Calu3 (cell line): ENCODE measurements at regions not wholly inside any gene's neighbourhood (a gene's known extent, or its start where the extent isn't known, plus 50 kb on each side); places are given as distances from the start of the nearest gene placed in this dataset.

Experiments
- BruUV-seq: library from RNA; stranded (reverse); fragments of 400-500 nt; replicated peaks from 2 replicates; lab custom pipeline; 2021; lab: Mats Ljungman, UMichigan
- CTCF ChIA-PET: fragments of 300-600 bp; sonication (Branson Sonifier 250); formaldehyde crosslinking; loops from one replicate; lab custom pipeline; 2022; ENCODE audit warnings: antibody characterized with exemption; lab: Charles Lee
- DNase-seq: peaks from one replicate; pipeline ENCODE4 v3.0.0; 2022
- H3K27ac Mint-ChIP-seq: one replicate; pipeline ENCODE4 v1.8.0; 2022; ENCODE audit warnings: mixed read lengths; ENCODE audit not compliant: unreplicated experiment
- H3K27me3 Mint-ChIP-seq: one replicate; pipeline ENCODE4 v1.8.0; 2022; ENCODE audit warnings: mixed read lengths; ENCODE audit not compliant: unreplicated experiment
- H3K36me3 Mint-ChIP-seq: one replicate; pipeline ENCODE4 v1.8.0; 2022; ENCODE audit warnings: mild to moderate bottlenecking, moderate library complexity, mixed read lengths; ENCODE audit not compliant: insufficient read depth, unreplicated experiment
- H3K4me1 Mint-ChIP-seq: one replicate; pipeline ENCODE4 v1.8.0; 2022; ENCODE audit warnings: mild to moderate bottlenecking, low read depth, mixed read lengths; ENCODE audit not compliant: unreplicated experiment
- H3K4me3 Mint-ChIP-seq: one replicate; pipeline ENCODE4 v1.8.0; 2022; ENCODE audit warnings: mild to moderate bottlenecking, low read depth, moderate library complexity, mixed read lengths; ENCODE audit not compliant: unreplicated experiment
- H3K9me3 Mint-ChIP-seq: one replicate; pipeline ENCODE4 v1.8.0; 2022; ENCODE audit warnings: low read depth, mixed read lengths; ENCODE audit not compliant: unreplicated experiment
- intact Hi-C: fragments of 100-400 bp; cut with micrococcal nuclease; formaldehyde crosslinking; loops from one replicate; pipeline ENCODE4 v1.10.0; 2022; ENCODE audit not compliant: unreplicated experiment
- TF ChIP-seq, protein P1 (sequence below): fragments of 200-600 bp; IDR thresholded peaks from one replicate; pipeline ENCODE4 v1.8.0; 2022; ENCODE audit warnings: antibody characterized with exemption; ENCODE audit not compliant: unreplicated experiment

DNA sequence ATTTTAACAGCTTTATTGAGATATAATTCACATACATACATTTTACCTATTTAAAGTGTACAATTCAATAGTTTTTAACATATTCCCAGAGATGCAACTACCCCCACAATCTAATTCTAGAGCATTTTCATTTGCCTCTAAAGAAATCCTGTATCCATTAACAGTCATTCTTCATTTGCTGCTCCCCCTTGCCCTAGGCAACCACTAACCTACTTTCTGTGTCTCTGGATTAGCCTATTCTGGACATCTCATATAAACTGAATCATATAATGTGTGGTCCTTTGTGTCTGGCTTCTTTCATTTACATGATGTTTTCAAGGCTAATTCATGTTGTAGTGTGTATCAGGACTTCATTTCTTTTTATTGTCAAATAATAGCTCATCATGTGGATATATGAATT is 105.1 kb upstream of the GRPR start:
- no peaks in the 10 kb centered on the region for H3K27me3 Mint-ChIP-seq
- no peak overlapping the region for H3K27ac Mint-ChIP-seq
- peaks cover 4% of the 10 kb centered on the region for H3K9me3 Mint-ChIP-seq
- intact Hi-C loops = no loop called here
- CTCF ChIA-PET = no interaction called here
- H3K4me1 Mint-ChIP-seq = peaks cover 24% of the 10 kb centered on the region
- H3K36me3 Mint-ChIP-seq = no peaks in the 10 kb centered on the region
- no peak for DNase-seq
- BruUV-seq = no TSS peak
- TF ChIP-seq, protein P1, sequence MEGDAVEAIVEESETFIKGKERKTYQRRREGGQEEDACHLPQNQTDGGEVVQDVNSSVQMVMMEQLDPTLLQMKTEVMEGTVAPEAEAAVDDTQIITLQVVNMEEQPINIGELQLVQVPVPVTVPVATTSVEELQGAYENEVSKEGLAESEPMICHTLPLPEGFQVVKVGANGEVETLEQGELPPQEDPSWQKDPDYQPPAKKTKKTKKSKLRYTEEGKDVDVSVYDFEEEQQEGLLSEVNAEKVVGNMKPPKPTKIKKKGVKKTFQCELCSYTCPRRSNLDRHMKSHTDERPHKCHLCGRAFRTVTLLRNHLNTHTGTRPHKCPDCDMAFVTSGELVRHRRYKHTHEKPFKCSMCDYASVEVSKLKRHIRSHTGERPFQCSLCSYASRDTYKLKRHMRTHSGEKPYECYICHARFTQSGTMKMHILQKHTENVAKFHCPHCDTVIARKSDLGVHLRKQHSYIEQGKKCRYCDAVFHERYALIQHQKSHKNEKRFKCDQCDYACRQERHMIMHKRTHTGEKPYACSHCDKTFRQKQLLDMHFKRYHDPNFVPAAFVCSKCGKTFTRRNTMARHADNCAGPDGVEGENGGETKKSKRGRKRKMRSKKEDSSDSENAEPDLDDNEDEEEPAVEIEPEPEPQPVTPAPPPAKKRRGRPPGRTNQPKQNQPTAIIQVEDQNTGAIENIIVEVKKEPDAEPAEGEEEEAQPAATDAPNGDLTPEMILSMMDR = no peak
- no peak overlapping the region for H3K4me3 Mint-ChIP-seq

DNA sequence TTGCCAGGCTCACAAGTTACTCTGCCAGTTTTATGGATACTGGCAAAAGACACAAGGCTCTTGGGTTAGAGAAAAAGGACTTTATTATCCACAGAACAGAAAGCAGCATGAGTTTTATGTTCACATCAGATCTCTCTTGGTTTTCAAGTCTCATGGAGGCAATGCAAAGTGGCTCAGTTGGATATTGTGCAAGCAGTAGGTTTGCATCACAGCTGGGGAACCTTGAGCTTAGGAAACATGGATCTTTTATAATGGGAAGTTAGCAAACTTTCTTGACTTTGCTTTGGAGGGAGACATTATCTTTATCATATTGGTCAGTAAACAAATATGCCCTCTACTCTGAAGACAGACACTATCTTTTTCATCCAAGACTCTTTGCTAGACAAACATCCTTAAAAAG is 109.2 kb upstream of the GRPR start:
- no peak overlapping the region for H3K27ac Mint-ChIP-seq
- H3K4me1 Mint-ChIP-seq = no peaks in the 10 kb centered on the region
- intact Hi-C loops = no loop called here
- H3K4me3 Mint-ChIP-seq = no peak overlapping the region
- H3K36me3 Mint-ChIP-seq = no peaks in the 10 kb centered on the region
- no peaks in the 10 kb centered on the region for H3K27me3 Mint-ChIP-seq
- no peaks in the 10 kb centered on the region for H3K9me3 Mint-ChIP-seq
- TF ChIP-seq, protein P1 = no peak
- DNase-seq = no peak
- CTCF ChIA-PET = no interaction called here
- BruUV-seq = no TSS peak

DNA sequence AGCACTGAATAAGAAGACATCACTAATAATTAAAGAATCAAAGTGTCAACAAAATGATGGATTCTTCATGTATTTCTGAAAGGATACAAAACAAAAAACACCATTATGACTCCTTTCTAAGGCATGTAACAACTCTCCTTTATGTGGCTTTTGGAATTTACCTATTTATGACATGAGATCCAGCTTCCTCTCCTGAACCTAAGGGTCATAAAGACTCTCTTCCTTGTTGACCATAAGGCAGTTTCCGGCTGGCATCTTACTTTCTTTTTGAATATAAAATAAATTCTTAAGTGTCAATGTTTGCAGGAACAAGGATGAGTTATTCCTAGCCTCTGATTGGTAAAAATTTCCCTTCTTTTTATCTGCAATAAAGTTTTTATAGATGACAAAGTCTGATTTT is 111.1 kb upstream of the GRPR start:
- Mint-ChIP-seq H3K36me3 (no peaks in the 10 kb centered on the region), H3K27ac (no peak overlapping the region), H3K4me1 (no peaks in the 10 kb centered on the region), H3K4me3 (no peak overlapping the region), H3K27me3 (no peaks in the 10 kb centered on the region), H3K9me3 (no peaks in the 10 kb centered on the region)
- BruUV-seq = no TSS peak
- no peak for DNase-seq
- intact Hi-C loops = no loop called here
- CTCF ChIA-PET = interaction anchor here (0.6 kb wide), 1 partner anchor 10 kb away, joined by 3 read pairs; no protein-coding TSS in a partner anchor
- TF ChIP-seq, protein P1 = no peak

DNA sequence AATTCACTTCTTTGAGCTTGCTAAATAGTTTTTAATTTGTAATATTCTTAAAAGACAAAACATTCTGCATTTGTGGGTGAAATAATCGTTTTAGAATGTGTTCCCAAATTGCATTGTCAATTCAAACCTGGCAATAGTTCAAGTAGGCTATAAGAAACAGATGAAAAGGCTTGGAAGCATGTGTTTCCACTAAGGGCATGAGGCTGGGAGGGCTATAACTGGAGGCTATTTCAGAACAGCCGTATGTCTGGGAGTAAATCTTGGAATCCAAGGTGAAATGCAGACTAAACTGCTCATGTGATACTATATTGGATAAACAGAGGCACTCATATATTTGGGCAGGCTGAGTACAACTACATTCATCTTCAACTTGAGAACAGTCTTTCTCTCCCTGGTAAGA is 117.4 kb upstream of the GRPR start:
- no peaks in the 10 kb centered on the region for H3K36me3 Mint-ChIP-seq
- CTCF ChIA-PET = interaction anchor here (0.6 kb wide), 1 partner anchor 24 kb away, joined by 3 read pairs; no protein-coding TSS in a partner anchor
- intact Hi-C loops = no loop called here
- no TSS peak for BruUV-seq
- no peaks in the 10 kb centered on the region for H3K4me1 Mint-ChIP-seq
- H3K9me3 Mint-ChIP-seq = peaks cover 4% of the 10 kb centered on the region
- H3K4me3 Mint-ChIP-seq = no peak overlapping the region
- no peak overlapping the region for H3K27ac Mint-ChIP-seq
- TF ChIP-seq, protein P1 = no peak
- H3K27me3 Mint-ChIP-seq = no peaks in the 10 kb centered on the region
- no peak for DNase-seq
